ENCODE measurements at regions not wholly inside any gene's neighbourhood (a gene's known extent, or its start where the extent isn't known, plus 50 kb on each side); places are given as distances from the start of the nearest gene placed in this dataset.

- in situ Hi-C loops (cut with HindIII; ENCODE audit: low sequenced_read_pairs) = no loop called here
- H3K4me3 ChIP-seq (ENCODE audit: low read depth, low read length) = no peak overlapping the region
- TF ChIP-seq, protein P1, sequence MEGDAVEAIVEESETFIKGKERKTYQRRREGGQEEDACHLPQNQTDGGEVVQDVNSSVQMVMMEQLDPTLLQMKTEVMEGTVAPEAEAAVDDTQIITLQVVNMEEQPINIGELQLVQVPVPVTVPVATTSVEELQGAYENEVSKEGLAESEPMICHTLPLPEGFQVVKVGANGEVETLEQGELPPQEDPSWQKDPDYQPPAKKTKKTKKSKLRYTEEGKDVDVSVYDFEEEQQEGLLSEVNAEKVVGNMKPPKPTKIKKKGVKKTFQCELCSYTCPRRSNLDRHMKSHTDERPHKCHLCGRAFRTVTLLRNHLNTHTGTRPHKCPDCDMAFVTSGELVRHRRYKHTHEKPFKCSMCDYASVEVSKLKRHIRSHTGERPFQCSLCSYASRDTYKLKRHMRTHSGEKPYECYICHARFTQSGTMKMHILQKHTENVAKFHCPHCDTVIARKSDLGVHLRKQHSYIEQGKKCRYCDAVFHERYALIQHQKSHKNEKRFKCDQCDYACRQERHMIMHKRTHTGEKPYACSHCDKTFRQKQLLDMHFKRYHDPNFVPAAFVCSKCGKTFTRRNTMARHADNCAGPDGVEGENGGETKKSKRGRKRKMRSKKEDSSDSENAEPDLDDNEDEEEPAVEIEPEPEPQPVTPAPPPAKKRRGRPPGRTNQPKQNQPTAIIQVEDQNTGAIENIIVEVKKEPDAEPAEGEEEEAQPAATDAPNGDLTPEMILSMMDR (IDR thresholded peaks at IDR 0.05; ENCODE audit: low read depth, low read length, missing control alignments) = no peak
- no peak for DNase-seq (ENCODE audit: low read depth)
Observed at GRCh38 chr2:221034026-221034701, 537.9 kb downstream of the EPHA4 start.

GRCh38 chr2:221034973-221035372 lies 537.1 kb downstream of the EPHA4 start:
- no peak for DNase-seq (ENCODE audit: low read depth)
- H3K4me3 ChIP-seq (ENCODE audit: low read depth, low read length) = no peak overlapping the region
- TF ChIP-seq, protein P1 (IDR thresholded peaks at IDR 0.05; ENCODE audit: low read depth, low read length, missing control alignments) = no peak
- in situ Hi-C loops (cut with HindIII; ENCODE audit: low sequenced_read_pairs) = no loop called here

GRCh38 chr2:221042926-221043325 lies 529.2 kb downstream of the EPHA4 start:
- TF ChIP-seq, protein P1 (IDR thresholded peaks at IDR 0.05; ENCODE audit: low read depth, low read length, missing control alignments) = no peak
- no peak for DNase-seq (ENCODE audit: low read depth)
- in situ Hi-C loops (cut with HindIII; ENCODE audit: low sequenced_read_pairs) = no loop called here
- no peak overlapping the region for H3K4me3 ChIP-seq (ENCODE audit: low read depth, low read length)

- no peak for DNase-seq (ENCODE audit: low read depth)
- TF ChIP-seq, protein P1 (IDR thresholded peaks at IDR 0.05; ENCODE audit: low read depth, low read length, missing control alignments) = no peak
- no peak overlapping the region for H3K4me3 ChIP-seq (ENCODE audit: low read depth, low read length)
- in situ Hi-C loops (cut with HindIII; ENCODE audit: low sequenced_read_pairs) = no loop called here
Observed at GRCh38 chr2:221044781-221045180, 527.3 kb downstream of the EPHA4 start.

DNA sequence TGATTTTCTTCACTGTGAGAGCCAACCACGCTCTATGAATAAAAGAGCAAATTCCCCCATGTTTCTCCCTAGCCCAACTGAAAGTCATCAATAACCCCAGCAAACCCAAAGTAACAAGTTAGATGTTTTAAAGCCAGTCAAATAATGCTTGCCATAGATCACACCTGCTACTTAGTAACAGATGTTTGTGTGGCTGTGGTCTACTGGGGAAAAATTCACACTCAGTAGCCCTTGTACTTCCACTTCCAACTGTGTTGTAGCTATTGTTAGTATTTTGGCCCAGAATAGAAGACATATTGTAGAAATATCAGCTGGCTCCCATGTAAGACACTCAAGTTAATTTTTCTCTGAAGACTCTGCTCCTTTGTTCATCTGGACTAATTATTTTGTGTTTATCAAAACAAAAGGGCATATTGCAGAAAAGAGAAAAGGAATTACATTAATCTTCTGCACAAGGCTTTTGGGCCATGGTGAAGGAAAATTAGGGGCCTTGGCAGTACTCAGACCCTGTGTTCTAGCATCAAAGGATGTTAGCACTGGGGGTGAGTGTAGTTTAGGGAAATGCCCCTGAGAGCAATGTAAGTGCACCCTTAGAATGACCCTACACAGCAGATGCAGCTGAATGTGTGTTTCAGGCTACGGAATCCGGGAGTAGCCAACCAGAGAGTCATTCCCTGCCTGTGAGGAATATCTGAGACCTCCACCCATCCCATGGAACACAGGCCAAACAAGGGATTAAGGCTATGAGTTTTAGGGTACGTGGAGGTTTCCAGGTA lies 521.9 kb downstream of the EPHA4 start:
- in situ Hi-C loops (cut with HindIII; ENCODE audit: low sequenced_read_pairs) = no loop called here
- TF ChIP-seq, protein P1 (IDR thresholded peaks at IDR 0.05; ENCODE audit: low read depth, low read length, missing control alignments) = no peak
- H3K4me3 ChIP-seq (ENCODE audit: low read depth, low read length) = no peak overlapping the region
- DNase-seq (ENCODE audit: low read depth) = no peak

GRCh38 chr2:221051162-221051561 lies 520.9 kb downstream of the EPHA4 start:
- no peak for DNase-seq (ENCODE audit: low read depth)
- H3K4me3 ChIP-seq (ENCODE audit: low read depth, low read length) = no peak overlapping the region
- TF ChIP-seq, protein P1 (IDR thresholded peaks at IDR 0.05; ENCODE audit: low read depth, low read length, missing control alignments) = no peak
- in situ Hi-C loops (cut with HindIII; ENCODE audit: low sequenced_read_pairs) = no loop called here

Data from astrocyte of the cerebellum (primary cell).